ENCODE measurements at regions not wholly inside any gene's neighbourhood (a gene's known extent, or its start where the extent isn't known, plus 50 kb on each side); places are given as distances from the start of the nearest gene placed in this dataset.

- no peak for TF ChIP-seq EZH2phosphoT487 (IDR thresholded peaks at IDR 0.05; ENCODE audit: borderline replicate concordance, low read length)
- TF ChIP-seq, protein P1, sequence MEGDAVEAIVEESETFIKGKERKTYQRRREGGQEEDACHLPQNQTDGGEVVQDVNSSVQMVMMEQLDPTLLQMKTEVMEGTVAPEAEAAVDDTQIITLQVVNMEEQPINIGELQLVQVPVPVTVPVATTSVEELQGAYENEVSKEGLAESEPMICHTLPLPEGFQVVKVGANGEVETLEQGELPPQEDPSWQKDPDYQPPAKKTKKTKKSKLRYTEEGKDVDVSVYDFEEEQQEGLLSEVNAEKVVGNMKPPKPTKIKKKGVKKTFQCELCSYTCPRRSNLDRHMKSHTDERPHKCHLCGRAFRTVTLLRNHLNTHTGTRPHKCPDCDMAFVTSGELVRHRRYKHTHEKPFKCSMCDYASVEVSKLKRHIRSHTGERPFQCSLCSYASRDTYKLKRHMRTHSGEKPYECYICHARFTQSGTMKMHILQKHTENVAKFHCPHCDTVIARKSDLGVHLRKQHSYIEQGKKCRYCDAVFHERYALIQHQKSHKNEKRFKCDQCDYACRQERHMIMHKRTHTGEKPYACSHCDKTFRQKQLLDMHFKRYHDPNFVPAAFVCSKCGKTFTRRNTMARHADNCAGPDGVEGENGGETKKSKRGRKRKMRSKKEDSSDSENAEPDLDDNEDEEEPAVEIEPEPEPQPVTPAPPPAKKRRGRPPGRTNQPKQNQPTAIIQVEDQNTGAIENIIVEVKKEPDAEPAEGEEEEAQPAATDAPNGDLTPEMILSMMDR (IDR thresholded peaks at IDR 0.05; ENCODE audit: low read depth, low read length, poor library complexity, severe bottlenecking): no peak
These were observed 50.2 kb upstream of the GPRIN3 start for GRCh38 chr4:89357787-89358186.

Measured in DOHH2 (cell line).